ENCODE measurements at regions not wholly inside any gene's neighbourhood (a gene's known extent, or its start where the extent isn't known, plus 50 kb on each side); places are given as distances from the start of the nearest gene placed in this dataset.

- TF ChIP-seq FOXA1 (IDR thresholded peaks at IDR 0.05) (no peak), LEF1 (IDR thresholded peaks at IDR 0.05; ENCODE audit: borderline replicate concordance) (no peak), PKNOX1 (IDR thresholded peaks at IDR 0.05) (no peak), FOXK2 (IDR thresholded peaks at IDR 0.05) (no peak), CTBP1 (IDR thresholded peaks at IDR 0.05; ENCODE audit: borderline replicate concordance) (no peak), BHLHE40 (IDR thresholded peaks at IDR 0.05; ENCODE audit: borderline replicate concordance) (no peak), SUZ12 (IDR thresholded peaks at IDR 0.05) (no peak), ZNF384 (IDR thresholded peaks at IDR 0.05) (no peak), NFRKB (IDR thresholded peaks at IDR 0.05) (no peak), FOXM1 (IDR thresholded peaks at IDR 0.05; ENCODE audit: borderline replicate concordance) (no peak), ARNT (IDR thresholded peaks at IDR 0.05) (no peak), SP1 (IDR thresholded peaks at IDR 0.05) (no peak)
- DNase-seq (ENCODE audit: extremely low spot score) = no peak
- POLR2A ChIA-PET = no interaction called here
- CTCF ChIA-PET = no interaction called here
Measured at GRCh38 chr12:31218203-31219025, 107.5 kb downstream of the SINHCAF start.

- ChIA-PET CTCF (no interaction called here), POLR2A (no interaction called here)
- DNase-seq (ENCODE audit: extremely low spot score) = no peak
- TF ChIP-seq ARNT (IDR thresholded peaks at IDR 0.05) (no peak), SP1 (IDR thresholded peaks at IDR 0.05) (no peak), TARDBP (IDR thresholded peaks at IDR 0.05) (no peak), L3MBTL2 (conservative IDR thresholded peaks at IDR 0.05) (no peak), SUZ12 (IDR thresholded peaks at IDR 0.05) (no peak)
Measured at GRCh38 chr12:31219521-31219920, 106.4 kb downstream of the SINHCAF start.

- no peak for TF ChIP-seq L3MBTL2 (conservative IDR thresholded peaks at IDR 0.05)
- no peak for TF ChIP-seq FOXA1 (IDR thresholded peaks at IDR 0.05)
- TF ChIP-seq NFRKB (IDR thresholded peaks at IDR 0.05) = no peak
- no peak for TF ChIP-seq ELF4 (IDR thresholded peaks at IDR 0.05)
- no peak for TF ChIP-seq SUZ12 (IDR thresholded peaks at IDR 0.05)
- no peak for TF ChIP-seq TARDBP (IDR thresholded peaks at IDR 0.05)
- TF ChIP-seq CTBP1 (IDR thresholded peaks at IDR 0.05; ENCODE audit: borderline replicate concordance) = no peak
- no peak for TF ChIP-seq PKNOX1 (IDR thresholded peaks at IDR 0.05)
- no peak for TF ChIP-seq ZNF384 (IDR thresholded peaks at IDR 0.05)
- TF ChIP-seq FOXM1 (IDR thresholded peaks at IDR 0.05; ENCODE audit: borderline replicate concordance) = no peak
- no peak for TF ChIP-seq ARNT (IDR thresholded peaks at IDR 0.05)
- no peak for TF ChIP-seq HDGF (IDR thresholded peaks at IDR 0.05; ENCODE audit: borderline replicate concordance)
- no peak for TF ChIP-seq FOXK2 (IDR thresholded peaks at IDR 0.05)
- no peak for DNase-seq (ENCODE audit: extremely low spot score)
- ChIA-PET CTCF (no interaction called here), POLR2A (no interaction called here)
Measured at GRCh38 chr12:31220061-31220460, 105.9 kb downstream of the SINHCAF start.

- no peak for DNase-seq (ENCODE audit: extremely low spot score)
- ChIA-PET CTCF (interaction anchor here (0.6 kb wide), 1 partner anchor 30 kb away, joined by 4 read pairs; no protein-coding TSS in a partner anchor), POLR2A (no interaction called here)
- TF ChIP-seq FOXK2 (IDR thresholded peaks at IDR 0.05) (no peak), LEF1 (IDR thresholded peaks at IDR 0.05; ENCODE audit: borderline replicate concordance) (no peak), CTBP1 (IDR thresholded peaks at IDR 0.05; ENCODE audit: borderline replicate concordance) (no peak), TARDBP (IDR thresholded peaks at IDR 0.05) (no peak), ARNT (IDR thresholded peaks at IDR 0.05) (no peak), SP1 (IDR thresholded peaks at IDR 0.05) (no peak), HDGF (IDR thresholded peaks at IDR 0.05; ENCODE audit: borderline replicate concordance) (no peak), SUZ12 (IDR thresholded peaks at IDR 0.05) (no peak), ZNF384 (IDR thresholded peaks at IDR 0.05) (no peak), FOXM1 (IDR thresholded peaks at IDR 0.05; ENCODE audit: borderline replicate concordance) (no peak), NFRKB (IDR thresholded peaks at IDR 0.05) (no peak), BHLHE40 (IDR thresholded peaks at IDR 0.05; ENCODE audit: borderline replicate concordance) (no peak), L3MBTL2 (conservative IDR thresholded peaks at IDR 0.05) (no peak), ELF4 (IDR thresholded peaks at IDR 0.05) (no peak), PKNOX1 (IDR thresholded peaks at IDR 0.05) (no peak), FOXA1 (IDR thresholded peaks at IDR 0.05) (no peak)
Measured at GRCh38 chr12:31220633-31221550, 105.1 kb downstream of the SINHCAF start.

- TF ChIP-seq PKNOX1 (IDR thresholded peaks at IDR 0.05) = no peak
- no peak for TF ChIP-seq FOXA1 (IDR thresholded peaks at IDR 0.05)
- no peak for TF ChIP-seq SP1 (IDR thresholded peaks at IDR 0.05)
- TF ChIP-seq FOXK2 (IDR thresholded peaks at IDR 0.05) = no peak
- no peak for TF ChIP-seq L3MBTL2 (conservative IDR thresholded peaks at IDR 0.05)
- no peak for TF ChIP-seq BHLHE40 (IDR thresholded peaks at IDR 0.05; ENCODE audit: borderline replicate concordance)
- TF ChIP-seq ARNT (IDR thresholded peaks at IDR 0.05) = no peak
- TF ChIP-seq ZNF384 (IDR thresholded peaks at IDR 0.05) = no peak
- no peak for TF ChIP-seq NFRKB (IDR thresholded peaks at IDR 0.05)
- no peak for TF ChIP-seq ELF4 (IDR thresholded peaks at IDR 0.05)
- TF ChIP-seq FOXM1 (IDR thresholded peaks at IDR 0.05; ENCODE audit: borderline replicate concordance) = no peak
- TF ChIP-seq LEF1 (IDR thresholded peaks at IDR 0.05; ENCODE audit: borderline replicate concordance) = no peak
- no peak for TF ChIP-seq CTBP1 (IDR thresholded peaks at IDR 0.05; ENCODE audit: borderline replicate concordance)
- TF ChIP-seq HDGF (IDR thresholded peaks at IDR 0.05; ENCODE audit: borderline replicate concordance) = no peak
- no peak for TF ChIP-seq SUZ12 (IDR thresholded peaks at IDR 0.05)
- TF ChIP-seq TARDBP (IDR thresholded peaks at IDR 0.05) = no peak
- CTCF ChIA-PET = interaction anchor here (0.6 kb wide), 1 partner anchor 30 kb away, joined by 4 read pairs; no protein-coding TSS in a partner anchor
- DNase-seq (ENCODE audit: extremely low spot score) = no peak
- POLR2A ChIA-PET = no interaction called here
Measured at GRCh38 chr12:31221551-31221945, 104.4 kb downstream of the SINHCAF start.

All from HEK293T (cell line).